Ectodermal cell (in vitro differentiated cells): ENCODE measurements at regions not wholly inside any gene's neighbourhood (a gene's known extent, or its start where the extent isn't known, plus 50 kb on each side); places are given as distances from the start of the nearest gene placed in this dataset.

Experiments used
- H3K27ac ChIP-seq: 2 replicates; pipeline ENCODE4 v1.7.0; 2013; ENCODE audit warnings: mild to moderate bottlenecking, low read depth, low read length; ENCODE audit not compliant: insufficient read depth, poor library complexity, severe bottlenecking
- H3K27me3 ChIP-seq: 2 replicates; pipeline ENCODE4 v1.7.0; 2013; ENCODE audit warnings: mild to moderate bottlenecking, low read length; ENCODE audit not compliant: insufficient read depth, control insufficient read depth, poor library complexity, severe bottlenecking
- H3K36me3 ChIP-seq: one replicate; pipeline ENCODE4 v1.7.0; 2013; ENCODE audit warnings: low read length; ENCODE audit not compliant: control insufficient read depth, insufficient read depth
- H3K4me1 ChIP-seq: one replicate; pipeline ENCODE4 v1.7.0; 2013; ENCODE audit warnings: low read length; ENCODE audit not compliant: control insufficient read depth, insufficient read depth
- H3K4me3 ChIP-seq: 2 replicates; pipeline ENCODE4 v1.7.0; 2013; ENCODE audit warnings: low read depth, low read length, control low read depth; ENCODE audit not compliant: insufficient read depth
- H3K9me3 ChIP-seq: 2 replicates; pipeline ENCODE4 v1.7.0; 2013; ENCODE audit warnings: mild to moderate bottlenecking, low read length, moderate library complexity; ENCODE audit not compliant: control insufficient read depth
- WGBS, 2 experiments: methylation state at CpG; one replicate each; pipeline ENCODE4 v1.1.7; 2013; ENCODE audit warnings: missing lambda C conversion rate in 2 of 2; 5-methylcytosine and 5-hydroxymethylcytosine counted together

DNA sequence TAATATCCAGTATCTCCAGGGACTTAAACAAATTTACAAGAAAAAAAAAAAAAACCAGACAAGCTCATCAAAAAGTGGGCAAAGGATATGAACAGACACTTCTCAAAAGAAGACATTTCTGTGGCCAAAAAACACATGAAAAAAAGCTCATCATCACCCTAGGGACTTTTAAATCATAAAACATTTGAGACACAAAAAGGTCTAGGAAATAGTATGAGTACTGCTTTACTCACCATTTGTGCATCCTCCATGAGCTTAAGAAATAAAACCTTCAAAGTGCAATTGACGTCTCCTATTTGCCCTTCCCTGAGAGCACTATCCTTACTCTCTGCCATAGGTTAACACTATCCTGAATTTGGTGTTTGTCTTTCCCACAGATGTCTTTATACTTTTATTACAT, 193.7 kb upstream of the NREP start:
- 100% methylated on average over 1 of the region's 1 CpG for WGBS, 2 experiments
- Histone ChIP-seq H3K27ac (no peak overlapping the region), H3K27me3 (no peaks in the 10 kb centered on the region), H3K36me3 (no peaks in the 10 kb centered on the region), H3K9me3 (no peaks in the 10 kb centered on the region), H3K4me3 (no peak overlapping the region), H3K4me1 (no peaks in the 10 kb centered on the region)

- Histone ChIP-seq H3K27ac (no peak overlapping the region), H3K36me3 (no peaks in the 10 kb centered on the region), H3K4me1 (no peaks in the 10 kb centered on the region), H3K4me3 (no peak overlapping the region), H3K9me3 (no peaks in the 10 kb centered on the region), H3K27me3 (no peaks in the 10 kb centered on the region)
- WGBS, 2 experiments: 89 to 93% methylated on average over 4 of the region's 4 CpGs
Observed at GRCh38 chr5:111948092-111948841, 191.3 kb upstream of the NREP start.

GRCh38 chr5:111946556-111946955, 189.6 kb upstream of the NREP start:
- WGBS, 2 experiments: 54 to 61% methylated on average over 2 of the region's 2 CpGs
- H3K27me3 ChIP-seq: no peaks in the 10 kb centered on the region
- H3K4me1 ChIP-seq: no peaks in the 10 kb centered on the region
- H3K27ac ChIP-seq: no peak overlapping the region
- no peaks in the 10 kb centered on the region for H3K9me3 ChIP-seq
- H3K4me3 ChIP-seq: no peak overlapping the region
- no peaks in the 10 kb centered on the region for H3K36me3 ChIP-seq

DNA sequence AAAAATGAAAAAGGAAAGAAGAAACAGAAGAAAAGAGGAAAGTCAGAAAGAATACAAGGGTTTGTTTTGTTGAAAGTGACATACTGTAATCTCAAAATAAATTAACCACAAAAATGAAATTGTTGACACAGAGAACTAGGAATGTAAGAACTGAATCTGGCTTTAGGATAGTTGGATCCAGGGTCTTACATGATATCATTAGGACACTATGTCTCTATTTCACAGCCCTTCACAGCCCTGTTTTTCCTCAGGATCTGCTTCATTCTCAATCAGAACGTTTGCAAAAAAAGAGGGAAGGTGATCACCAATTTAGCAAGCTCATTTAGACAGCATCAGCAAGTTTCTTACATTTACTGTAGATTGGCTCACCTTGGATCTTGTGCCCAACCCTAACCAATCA, 188.5 kb upstream of the NREP start:
- Histone ChIP-seq H3K4me1 (no peaks in the 10 kb centered on the region), H3K27me3 (no peaks in the 10 kb centered on the region), H3K9me3 (no peaks in the 10 kb centered on the region), H3K4me3 (no peak overlapping the region), H3K27ac (no peak overlapping the region), H3K36me3 (no peaks in the 10 kb centered on the region)
- 88 to 89% methylated on average over 1 of the region's 1 CpG for WGBS, 2 experiments

GRCh38 chr5:111942661-111943401, 185.8 kb upstream of the NREP start:
- H3K27ac ChIP-seq: no peak overlapping the region
- H3K4me1 ChIP-seq: no peaks in the 10 kb centered on the region
- H3K27me3 ChIP-seq: no peaks in the 10 kb centered on the region
- H3K36me3 ChIP-seq: no peaks in the 10 kb centered on the region
- H3K9me3 ChIP-seq: no peaks in the 10 kb centered on the region
- 93 to 95% methylated on average over 1 of the region's 1 CpG for WGBS, 2 experiments
- no peak overlapping the region for H3K4me3 ChIP-seq

DNA sequence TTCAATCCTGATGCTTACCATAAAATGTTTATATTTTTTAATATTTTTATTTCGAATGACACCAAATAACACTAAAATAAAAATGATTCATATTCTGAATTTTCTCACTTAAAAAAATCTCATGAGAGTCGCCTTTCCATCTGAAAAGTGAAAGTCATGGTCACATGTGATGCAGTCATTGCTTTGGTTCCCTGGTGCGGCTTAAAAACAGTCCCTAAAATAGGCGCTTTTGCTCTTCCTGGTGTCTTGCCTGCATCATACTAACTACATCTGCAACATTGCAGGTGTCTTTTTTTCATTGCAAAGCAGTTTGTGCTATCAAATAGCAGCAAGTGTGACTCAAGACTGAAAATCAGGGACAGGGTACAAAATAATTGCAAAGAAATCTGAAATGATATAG, 185.2 kb upstream of the NREP start:
- H3K36me3 ChIP-seq: no peaks in the 10 kb centered on the region
- no peak overlapping the region for H3K27ac ChIP-seq
- no peaks in the 10 kb centered on the region for H3K27me3 ChIP-seq
- H3K9me3 ChIP-seq: no peaks in the 10 kb centered on the region
- H3K4me1 ChIP-seq: no peaks in the 10 kb centered on the region
- no peak overlapping the region for H3K4me3 ChIP-seq
- 91 to 93% methylated on average over 3 to 4 of the region's 4 CpGs for WGBS, 2 experiments

DNA sequence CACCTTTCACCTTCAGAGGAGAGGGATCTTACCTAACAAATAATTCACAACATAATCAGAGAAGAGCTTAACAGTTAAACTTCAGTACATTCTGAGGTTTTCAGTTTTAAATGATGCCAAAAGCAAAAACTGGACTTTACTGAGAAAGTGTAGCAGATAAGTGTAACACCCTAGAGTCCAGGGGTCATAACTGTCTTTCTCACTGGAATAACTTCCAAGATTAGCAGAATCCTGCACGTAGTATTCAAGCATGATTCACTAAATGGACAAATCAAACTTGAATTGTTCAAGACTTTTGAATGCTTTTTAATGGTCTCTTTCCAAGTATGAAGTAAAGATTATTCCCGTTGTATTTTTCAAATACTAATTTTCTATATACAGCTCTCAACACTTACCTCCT, 180.1 kb upstream of the NREP start:
- WGBS, 2 experiments: 95 to 100% methylated on average over 2 of the region's 2 CpGs
- H3K36me3 ChIP-seq: no peaks in the 10 kb centered on the region
- H3K27me3 ChIP-seq: no peaks in the 10 kb centered on the region
- peaks cover 5% of the 10 kb centered on the region for H3K4me1 ChIP-seq
- no peaks in the 10 kb centered on the region for H3K9me3 ChIP-seq
- H3K4me3 ChIP-seq: no peak overlapping the region
- no peak overlapping the region for H3K27ac ChIP-seq

DNA sequence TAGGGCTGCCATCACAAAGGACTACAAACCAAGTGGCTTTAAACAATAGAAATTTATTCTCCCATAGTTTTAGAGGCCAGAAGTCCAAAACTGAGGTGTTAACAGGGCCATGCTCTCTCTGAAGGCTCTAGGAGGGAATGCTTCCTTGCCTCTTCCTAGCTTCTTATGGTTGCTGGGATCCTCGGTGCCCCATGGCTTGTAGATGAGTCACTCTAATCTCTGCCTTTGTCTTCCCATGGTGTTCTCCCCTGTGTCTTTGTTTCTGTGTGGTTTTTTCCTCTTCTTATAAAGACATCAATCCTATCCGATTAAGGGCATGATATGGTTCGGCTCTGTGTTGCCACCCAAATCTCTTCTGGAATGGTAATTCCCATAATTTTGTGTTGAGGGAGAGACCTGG, 178.8 kb upstream of the NREP start:
- Histone ChIP-seq H3K4me1 (peaks cover 5% of the 10 kb centered on the region), H3K9me3 (no peaks in the 10 kb centered on the region)
- WGBS, 2 experiments: 56 to 72% methylated on average over 2 to 3 of the region's 3 CpGs

DNA sequence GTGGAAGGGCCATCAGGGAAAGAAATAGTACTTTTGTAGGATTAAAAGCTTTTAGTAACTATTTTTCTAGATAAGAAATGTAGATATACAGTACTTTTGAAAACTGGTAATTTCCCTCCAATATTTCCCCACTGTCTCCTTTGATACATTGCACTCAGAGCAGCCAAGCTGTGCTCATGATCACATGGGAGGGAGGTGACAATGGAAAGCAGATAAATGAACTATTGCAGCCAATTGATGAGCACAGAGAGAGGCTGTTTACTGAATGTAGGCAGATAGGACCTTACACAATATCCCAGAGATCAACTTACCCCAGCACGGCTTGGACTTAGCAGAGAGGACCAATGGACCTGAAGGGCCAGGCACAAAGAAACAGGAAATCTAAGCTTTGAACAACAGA, 178.0 kb upstream of the NREP start:
- Histone ChIP-seq H3K27ac (no peak overlapping the region), H3K27me3 (no peaks in the 10 kb centered on the region), H3K36me3 (no peaks in the 10 kb centered on the region), H3K9me3 (no peaks in the 10 kb centered on the region), H3K4me3 (no peak overlapping the region), H3K4me1 (peaks cover 5% of the 10 kb centered on the region)
- WGBS, 2 experiments: 56 to 95% methylated on average over 1 of the region's 1 CpG

More for the DNA sequence above, 178.8 kb upstream of the NREP start:
- H3K27me3 ChIP-seq: no peaks in the 10 kb centered on the region
- H3K4me3 ChIP-seq: no peak overlapping the region
- no peak overlapping the region for H3K27ac ChIP-seq
- no peaks in the 10 kb centered on the region for H3K36me3 ChIP-seq

DNA sequence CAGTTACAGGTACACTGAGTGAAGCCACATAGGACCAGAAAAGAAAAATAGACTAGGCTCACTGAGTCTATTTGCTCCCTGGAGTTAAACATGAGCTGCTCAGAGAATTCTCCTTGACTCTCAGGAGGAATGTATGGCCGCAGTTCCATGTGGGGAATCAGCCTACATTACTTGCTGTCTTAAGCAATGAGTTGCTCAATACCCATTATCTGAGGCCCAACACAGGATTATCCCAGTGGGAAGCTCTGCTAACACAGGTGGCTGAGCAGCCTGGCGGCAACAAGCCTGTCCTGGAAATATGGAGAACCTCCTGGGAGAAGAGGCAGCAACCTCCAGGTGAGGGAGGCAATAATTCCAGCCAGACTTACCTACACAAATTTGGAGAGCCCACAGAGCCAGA, 177.5 kb upstream of the NREP start:
- WGBS, 2 experiments: 83 to 88% methylated on average over 2 of the region's 2 CpGs
- Histone ChIP-seq H3K4me1 (peaks cover 5% of the 10 kb centered on the region), H3K4me3 (no peak overlapping the region), H3K36me3 (no peaks in the 10 kb centered on the region), H3K27ac (no peak overlapping the region), H3K27me3 (no peaks in the 10 kb centered on the region), H3K9me3 (no peaks in the 10 kb centered on the region)
